MCF 10A (cell line): ENCODE measurements at regions not wholly inside any gene's neighbourhood (a gene's known extent, or its start where the extent isn't known, plus 50 kb on each side); places are given as distances from the start of the nearest gene placed in this dataset.

Experiments used
- BruUV-seq: library from RNA; stranded (reverse); fragments of 400-500 nt; replicated peaks from 2 replicates; lab custom pipeline; 2021; lab: Mats Ljungman, UMichigan
- CTCF ChIA-PET: fragments of 300-600 bp; sonication (Branson Sonifier 250); formaldehyde crosslinking; extraction: SDS; loops from one replicate; lab custom pipeline; 2021; ENCODE audit warnings: antibody characterized with exemption, inconsistent platforms; lab: Yijun Ruan, JAX
- POLR2A ChIA-PET: fragments of 300-600, 350-650 bp; sonication (Branson Sonifier 250); formaldehyde crosslinking; extraction: SDS; loops from one replicate; lab custom pipeline; 2020; ENCODE audit warnings: antibody characterized with exemption, inconsistent platforms; lab: Yijun Ruan, JAX
- DNase-seq: peaks from one replicate; pipeline ENCODE4 v3.0.0-alpha.2; 2018; ENCODE audit not compliant: unreplicated experiment
- H3K27ac Mint-ChIP-seq: one replicate; pipeline ENCODE4 v1.8.0; 2022; ENCODE audit warnings: mild to moderate bottlenecking, low read depth, mixed read lengths; ENCODE audit not compliant: unreplicated experiment
- H3K27me3 Mint-ChIP-seq: one replicate; pipeline ENCODE4 v1.8.0; 2022; ENCODE audit warnings: mixed read lengths; ENCODE audit not compliant: insufficient read depth, unreplicated experiment
- H3K36me3 Mint-ChIP-seq: one replicate; pipeline ENCODE4 v1.8.0; 2022; ENCODE audit warnings: mild to moderate bottlenecking, moderate library complexity, mixed read lengths; ENCODE audit not compliant: insufficient read depth, unreplicated experiment
- H3K4me1 Mint-ChIP-seq: one replicate; pipeline ENCODE4 v1.8.0; 2022; ENCODE audit warnings: mixed read lengths; ENCODE audit not compliant: insufficient read depth, unreplicated experiment
- H3K4me3 Mint-ChIP-seq: one replicate; pipeline ENCODE4 v1.8.0; 2022; ENCODE audit warnings: mild to moderate bottlenecking, moderate library complexity, mixed read lengths; ENCODE audit not compliant: unreplicated experiment
- H3K9me3 Mint-ChIP-seq: one replicate; pipeline ENCODE4 v1.8.0; 2022; ENCODE audit warnings: mixed read lengths; ENCODE audit not compliant: unreplicated experiment
- CTCF ChIP-seq: fragments of 200-600 bp; IDR thresholded peaks from one replicate; pipeline ENCODE4 v1.8.0; 2022; ENCODE audit warnings: antibody characterized with exemption, mild to moderate bottlenecking; ENCODE audit not compliant: unreplicated experiment
- intact Hi-C: fragments of 100-400 bp; cut with micrococcal nuclease; formaldehyde crosslinking; loops from 2 replicates; pipeline ENCODE4 v1.14.1; 2022

GRCh38 chr2:18771212-18771611 lies 181.8 kb upstream of the NT5C1B start:
- ChIA-PET POLR2A (no interaction called here), CTCF (no interaction called here)
- no peak overlapping the region for H3K27ac Mint-ChIP-seq
- BruUV-seq: no TSS peak
- no peak for TF ChIP-seq CTCF
- H3K4me3 Mint-ChIP-seq: no peak overlapping the region
- intact Hi-C loops: no loop called here
- no peak for DNase-seq
- H3K36me3 Mint-ChIP-seq: no peaks in the 10 kb centered on the region
- H3K9me3 Mint-ChIP-seq: no peaks in the 10 kb centered on the region
- H3K27me3 Mint-ChIP-seq: no peaks in the 10 kb centered on the region
- H3K4me1 Mint-ChIP-seq: peaks cover 4% of the 10 kb centered on the region

- Mint-ChIP-seq H3K27ac (no peak overlapping the region), H3K4me1 (no peaks in the 10 kb centered on the region), H3K9me3 (peaks cover 10% of the 10 kb centered on the region), H3K36me3 (no peaks in the 10 kb centered on the region), H3K4me3 (no peak overlapping the region), H3K27me3 (no peaks in the 10 kb centered on the region)
- ChIA-PET CTCF (no interaction called here), POLR2A (no interaction called here)
- no peak for TF ChIP-seq CTCF
- no TSS peak for BruUV-seq
- no peak for DNase-seq
- intact Hi-C loops: no loop called here
These were observed 174.0 kb upstream of the NT5C1B start for GRCh38 chr2:18763338-18763737.

- no peak for TF ChIP-seq CTCF
- H3K27ac Mint-ChIP-seq: no peak overlapping the region
- H3K27me3 Mint-ChIP-seq: no peaks in the 10 kb centered on the region
- no peaks in the 10 kb centered on the region for H3K36me3 Mint-ChIP-seq
- H3K9me3 Mint-ChIP-seq: peaks cover 10% of the 10 kb centered on the region
- DNase-seq: no peak
- ChIA-PET CTCF (no interaction called here), POLR2A (no interaction called here)
- no TSS peak for BruUV-seq
- no peak overlapping the region for H3K4me3 Mint-ChIP-seq
- no peaks in the 10 kb centered on the region for H3K4me1 Mint-ChIP-seq
- intact Hi-C loops: no loop called here
These were observed 173.3 kb upstream of the NT5C1B start for GRCh38 chr2:18762667-18763066.

- Mint-ChIP-seq H3K27me3 (no peaks in the 10 kb centered on the region), H3K4me3 (no peak overlapping the region), H3K36me3 (peaks cover 6% of the 10 kb centered on the region), H3K4me1 (peaks cover 9% of the 10 kb centered on the region), H3K9me3 (no peaks in the 10 kb centered on the region), H3K27ac (no peak overlapping the region)
- no TSS peak for BruUV-seq
- TF ChIP-seq CTCF: no peak
- POLR2A ChIA-PET: no interaction called here
- no peak for DNase-seq
- intact Hi-C loops: loop anchor here (5.0 kb wide), 3 partner anchors 128 to 593 kb away; no protein-coding TSS in a partner anchor
- CTCF ChIA-PET: interaction anchor here (0.6 to 1.1 kb wide), 3 partner anchors 12 to 234 kb away, joined by 3 to 6 read pairs (median 4); no protein-coding TSS in a partner anchor
These were observed 164.9 kb upstream of the NT5C1B start for GRCh38 chr2:18754286-18754685.
